MM.1S (cell line): ENCODE measurements at regions not wholly inside any gene's neighbourhood (a gene's known extent, or its start where the extent isn't known, plus 50 kb on each side); places are given as distances from the start of the nearest gene placed in this dataset.

ENCODE experiments used
- EZH2 ChIP-seq: fragments of 300-600 bp; sonication (generic); optimal IDR thresholded peaks from 2 replicates; pipeline ENCODE3; 2017; ENCODE audit warnings: low read depth, mild to moderate bottlenecking, antibody characterized with exemption, low read length, mixed read lengths
- EZH2phosphoT487 ChIP-seq: fragments of 300-600 bp; sonication (generic); IDR thresholded peaks from 2 replicates; pipeline ENCODE4 v1.6.1; 2018; ENCODE audit warnings: antibody characterized with exemption, low read length
- TF ChIP-seq, protein P1 (sequence below): fragments of 300-600 bp; sonication (generic); IDR thresholded peaks from 2 replicates; pipeline ENCODE4 v1.5.1; 2016; ENCODE audit warnings: antibody characterized with exemption, low read length, mixed read lengths

DNA sequence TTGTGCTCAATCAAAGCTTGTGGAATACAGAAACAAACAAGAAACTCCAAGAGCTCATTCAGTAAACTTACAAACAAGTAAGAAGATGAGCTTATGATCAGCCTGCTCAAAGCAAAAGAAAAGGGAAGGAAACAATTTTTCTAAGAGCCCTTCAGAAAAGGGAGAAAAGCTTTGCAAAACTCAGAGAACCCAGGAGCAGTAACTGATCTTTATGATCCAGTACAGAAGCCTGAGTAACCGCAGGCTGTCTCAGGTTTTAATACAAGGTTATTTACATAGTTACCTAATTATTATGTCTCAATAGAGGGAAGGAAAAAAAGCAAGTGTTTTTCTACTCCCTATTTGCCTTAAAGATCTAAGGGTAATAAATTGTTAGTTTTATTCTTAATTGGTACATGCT is 226.5 kb downstream of the MAFB start:
- TF ChIP-seq, protein P1, sequence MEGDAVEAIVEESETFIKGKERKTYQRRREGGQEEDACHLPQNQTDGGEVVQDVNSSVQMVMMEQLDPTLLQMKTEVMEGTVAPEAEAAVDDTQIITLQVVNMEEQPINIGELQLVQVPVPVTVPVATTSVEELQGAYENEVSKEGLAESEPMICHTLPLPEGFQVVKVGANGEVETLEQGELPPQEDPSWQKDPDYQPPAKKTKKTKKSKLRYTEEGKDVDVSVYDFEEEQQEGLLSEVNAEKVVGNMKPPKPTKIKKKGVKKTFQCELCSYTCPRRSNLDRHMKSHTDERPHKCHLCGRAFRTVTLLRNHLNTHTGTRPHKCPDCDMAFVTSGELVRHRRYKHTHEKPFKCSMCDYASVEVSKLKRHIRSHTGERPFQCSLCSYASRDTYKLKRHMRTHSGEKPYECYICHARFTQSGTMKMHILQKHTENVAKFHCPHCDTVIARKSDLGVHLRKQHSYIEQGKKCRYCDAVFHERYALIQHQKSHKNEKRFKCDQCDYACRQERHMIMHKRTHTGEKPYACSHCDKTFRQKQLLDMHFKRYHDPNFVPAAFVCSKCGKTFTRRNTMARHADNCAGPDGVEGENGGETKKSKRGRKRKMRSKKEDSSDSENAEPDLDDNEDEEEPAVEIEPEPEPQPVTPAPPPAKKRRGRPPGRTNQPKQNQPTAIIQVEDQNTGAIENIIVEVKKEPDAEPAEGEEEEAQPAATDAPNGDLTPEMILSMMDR = no peak
- no peak for TF ChIP-seq EZH2phosphoT487
- TF ChIP-seq EZH2 = no peak
